Stimulated activated CD8-positive, alpha-beta memory T cell treated with anti-CD3 and anti-CD28 coated beads, Interleukin-15, amount 100 ng/mL, for 4 hours (primary cell): ENCODE measurements at regions not wholly inside any gene's neighbourhood (a gene's known extent, or its start where the extent isn't known, plus 50 kb on each side); places are given as distances from the start of the nearest gene placed in this dataset.
"Not testable (repeated sequence)": the region's sequence is repeated elsewhere in the genome, so short reads cannot be mapped to it uniquely, and the experiment has no call there.

Experiments used
- DNase-seq, 2 donors: peaks; one replicate each; pipeline ENCODE4 v3.0.0-alpha.2; 2020; ENCODE audit warnings: low read depth in 2 of 2

DNA sequence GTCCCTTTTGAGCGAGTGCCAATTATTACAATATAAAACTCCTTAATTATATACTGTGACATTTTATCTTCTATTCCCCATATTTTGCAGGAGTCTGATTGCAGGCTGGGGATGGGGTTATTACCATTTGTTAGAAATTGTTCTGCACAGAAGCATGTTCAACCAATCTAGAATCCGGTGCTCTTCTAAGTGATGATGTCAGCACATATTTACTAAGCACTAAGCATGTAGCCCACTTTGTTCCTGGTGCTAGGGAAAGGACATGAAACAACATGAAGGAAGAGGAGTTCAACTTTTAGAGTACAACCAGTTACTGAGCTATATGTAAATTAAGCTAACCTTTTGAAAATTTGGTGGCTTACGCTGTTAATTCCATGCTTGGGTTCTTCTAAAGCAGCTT lies 52.8 kb upstream of the IL1RAPL2 start:
- DNase-seq = no peak

DNA sequence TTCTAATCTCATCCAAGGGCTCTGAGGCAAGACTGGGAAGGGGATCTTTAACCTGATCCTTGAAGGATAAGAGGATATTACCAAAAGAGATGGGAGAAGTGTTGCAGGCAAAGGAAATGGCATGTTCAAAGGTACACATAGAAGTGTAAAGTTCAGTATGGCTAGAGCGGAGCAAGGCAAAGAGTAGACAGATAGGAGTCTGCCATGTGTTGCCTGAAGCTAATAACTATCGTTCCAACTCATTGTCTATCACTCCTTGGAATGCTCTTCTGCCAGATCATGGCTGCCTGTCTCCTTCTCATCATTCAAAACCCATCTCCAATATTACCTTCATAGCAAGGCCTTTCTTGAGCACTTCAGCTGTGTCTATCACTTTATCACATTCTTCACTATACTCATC lies 55.2 kb upstream of the IL1RAPL2 start:
- no peak for DNase-seq

DNA sequence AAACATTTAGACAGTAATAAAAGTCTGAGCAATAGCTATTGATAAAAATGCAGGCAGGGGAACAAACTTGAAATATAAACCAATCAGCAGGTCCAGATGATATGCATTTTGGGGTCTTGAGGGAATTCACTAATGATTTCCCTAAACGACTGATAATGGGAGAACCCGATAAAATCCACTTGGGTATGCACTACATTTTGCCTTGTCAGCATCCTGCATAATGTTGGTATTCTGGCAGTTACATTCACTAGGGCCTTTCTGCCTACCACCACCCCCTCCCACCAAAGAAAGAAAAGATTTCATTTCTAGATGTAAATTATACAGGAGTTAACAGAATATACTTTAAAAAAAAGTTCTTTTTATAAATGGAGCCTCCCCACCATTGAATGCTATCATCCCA lies 63.5 kb upstream of the IL1RAPL2 start:
- DNase-seq = no peak

- no peak for DNase-seq
Observed at GRCh38 chrX:104488811-104489210, 77.2 kb upstream of the IL1RAPL2 start.

GRCh38 chrX:104486691-104487090 lies 79.3 kb upstream of the IL1RAPL2 start:
- no peak for DNase-seq

DNA sequence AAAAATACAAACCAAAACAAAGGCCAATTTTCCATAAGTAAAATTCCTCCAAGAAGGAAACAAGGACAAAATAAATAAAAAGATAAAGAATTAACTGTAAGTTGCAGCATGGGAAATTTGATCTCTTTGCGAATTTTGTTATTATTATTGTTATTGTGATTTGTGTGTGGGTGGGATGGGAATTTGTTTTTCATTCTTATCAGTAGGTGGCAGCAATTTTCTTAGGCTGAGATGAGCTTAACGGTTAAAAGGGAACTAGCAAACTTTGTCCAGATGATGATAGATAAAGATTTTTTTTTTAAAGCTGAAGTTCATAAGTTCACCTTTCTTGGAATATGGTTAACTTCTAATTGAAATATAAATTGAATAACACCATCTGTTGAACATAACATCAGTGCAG lies 83.2 kb upstream of the IL1RAPL2 start:
- DNase-seq = no peak

DNA sequence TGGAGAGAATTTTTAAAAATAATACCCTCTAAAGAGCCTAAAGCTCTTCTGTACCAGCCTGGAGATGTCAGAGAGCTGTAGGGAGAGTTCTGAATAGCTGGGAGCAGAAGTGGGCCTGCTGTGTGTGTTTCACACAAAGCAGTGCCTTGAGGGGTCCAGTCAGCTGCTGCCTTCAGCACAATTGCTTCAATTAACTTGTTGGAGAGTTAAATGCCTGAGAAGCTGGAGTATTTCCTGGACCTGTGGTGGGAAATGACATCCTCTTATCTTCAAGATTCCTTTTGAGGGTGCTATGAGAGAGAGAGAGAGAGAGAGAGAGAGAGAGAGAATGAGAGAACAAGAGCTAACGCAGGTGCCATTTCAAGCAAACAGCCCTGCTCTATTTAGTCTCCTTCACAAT lies 96.2 kb upstream of the IL1RAPL2 start:
- DNase-seq = no peak

DNA sequence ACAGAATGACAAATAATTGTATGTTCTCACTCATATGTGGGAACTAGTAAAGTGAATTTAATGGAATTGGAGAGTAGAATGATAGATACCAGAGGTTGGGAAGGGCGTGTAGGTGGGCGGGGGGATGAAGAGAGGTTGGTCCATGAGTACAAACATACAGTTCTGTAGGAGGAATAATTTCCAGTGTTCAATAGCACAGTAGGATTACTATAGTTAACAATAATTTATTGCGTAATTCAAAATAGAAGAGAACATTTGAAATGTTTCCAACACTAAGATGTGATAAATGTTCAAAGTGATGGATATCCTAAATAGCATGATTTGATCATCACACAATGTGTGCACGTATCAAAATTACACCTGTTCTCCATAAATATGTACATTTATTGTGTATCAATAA lies 106.2 kb upstream of the IL1RAPL2 start:
- no peak for DNase-seq

DNA sequence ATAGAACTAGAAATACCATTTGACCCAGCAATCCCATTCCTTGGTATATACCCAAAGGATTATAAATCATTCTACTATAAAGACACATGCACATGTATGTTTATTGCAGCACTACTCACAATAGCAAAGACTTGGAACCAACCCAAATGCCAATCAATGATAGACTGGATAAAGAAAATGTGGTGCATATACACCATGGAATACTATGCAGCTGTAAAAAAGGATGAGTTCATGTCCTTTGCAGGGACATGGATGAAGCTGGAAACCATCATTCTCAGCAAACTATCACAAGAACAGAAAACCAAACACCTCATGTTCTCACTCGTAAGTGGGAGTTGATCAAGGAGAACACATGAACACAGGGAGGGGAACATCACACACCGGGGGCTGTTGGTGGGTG lies 108.9 kb upstream of the IL1RAPL2 start:
- not testable (repeated sequence) for DNase-seq

DNA sequence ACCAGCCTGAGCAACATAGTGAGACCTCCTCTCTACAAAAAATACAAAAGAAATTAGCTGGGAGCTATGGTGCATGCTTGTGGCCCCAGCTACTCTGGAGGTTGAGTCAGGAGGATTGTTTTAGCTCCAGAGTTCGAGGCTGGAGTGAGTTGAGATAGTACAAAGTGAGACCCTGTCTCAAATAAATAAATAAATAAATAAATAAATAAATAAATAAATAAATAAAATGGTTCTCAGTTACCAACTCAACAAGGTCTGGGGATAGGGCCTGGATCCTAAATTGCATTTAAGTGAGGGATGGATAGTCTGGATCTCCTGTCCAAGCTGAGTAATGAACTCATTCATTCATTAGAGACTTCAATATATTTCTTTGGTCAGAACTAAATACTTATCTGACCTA lies 115.7 kb upstream of the IL1RAPL2 start:
- no peak for DNase-seq

DNA sequence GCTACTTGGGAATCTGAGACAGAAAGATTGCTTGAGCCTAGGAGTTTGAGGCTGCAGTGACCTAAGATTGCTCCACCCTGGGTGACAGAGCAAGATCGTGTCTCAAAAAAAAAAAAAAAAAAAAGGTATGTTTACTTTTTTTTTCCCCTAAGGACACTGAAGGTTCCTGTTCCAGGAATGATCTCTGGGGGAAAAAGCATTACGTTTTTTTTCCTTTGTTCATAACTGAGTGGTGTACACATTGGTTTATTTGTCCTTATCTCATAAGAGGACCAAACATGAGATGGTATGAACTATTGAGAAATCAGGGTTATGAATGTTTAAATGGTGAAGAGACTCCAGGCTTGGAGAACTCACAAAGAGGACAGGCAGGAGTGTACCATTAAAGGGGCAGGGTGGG lies 120.4 kb upstream of the IL1RAPL2 start:
- no peak for DNase-seq

DNA sequence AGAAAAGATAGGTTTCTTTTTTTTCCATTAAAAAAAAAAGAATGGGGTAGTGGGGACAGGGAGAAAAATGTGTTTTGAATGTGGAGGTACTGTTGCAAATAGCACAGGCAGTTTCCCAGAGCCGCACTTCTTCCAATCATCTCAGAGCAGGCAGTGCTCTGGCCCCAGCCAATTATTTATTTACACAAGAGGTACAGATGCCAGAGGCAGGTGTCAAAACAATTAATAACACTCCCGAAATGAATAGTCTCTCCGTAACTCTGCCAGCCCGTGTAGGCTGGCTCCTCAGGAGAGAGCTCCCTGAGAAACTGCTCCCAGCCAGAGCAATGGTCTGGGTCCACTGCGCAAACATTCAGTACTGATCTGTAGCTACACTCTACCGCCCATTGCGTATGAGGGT lies 130.8 kb upstream of the IL1RAPL2 start:
- DNase-seq = no peak

GRCh38 chrX:104432321-104432720 lies 133.7 kb upstream of the IL1RAPL2 start:
- DNase-seq = no peak

DNA sequence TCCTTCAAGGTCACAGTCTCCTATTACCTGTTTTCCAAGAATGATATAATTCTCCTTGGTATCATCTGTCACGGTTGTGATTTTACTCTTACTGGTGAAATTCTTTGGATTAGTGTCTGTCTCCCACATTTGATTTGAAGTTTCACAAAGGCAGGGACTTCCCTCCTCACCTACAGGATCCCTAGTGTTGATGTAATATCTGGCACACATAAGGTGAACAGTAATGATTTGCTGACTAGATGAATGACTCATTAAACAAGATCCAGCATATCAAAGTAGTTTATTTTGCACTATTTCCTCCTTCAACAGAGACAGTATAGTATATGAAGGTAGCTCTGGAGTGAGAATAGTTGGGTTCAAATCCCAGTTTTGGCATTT lies 135.3 kb upstream of the IL1RAPL2 start:
- DNase-seq = no peak

DNA sequence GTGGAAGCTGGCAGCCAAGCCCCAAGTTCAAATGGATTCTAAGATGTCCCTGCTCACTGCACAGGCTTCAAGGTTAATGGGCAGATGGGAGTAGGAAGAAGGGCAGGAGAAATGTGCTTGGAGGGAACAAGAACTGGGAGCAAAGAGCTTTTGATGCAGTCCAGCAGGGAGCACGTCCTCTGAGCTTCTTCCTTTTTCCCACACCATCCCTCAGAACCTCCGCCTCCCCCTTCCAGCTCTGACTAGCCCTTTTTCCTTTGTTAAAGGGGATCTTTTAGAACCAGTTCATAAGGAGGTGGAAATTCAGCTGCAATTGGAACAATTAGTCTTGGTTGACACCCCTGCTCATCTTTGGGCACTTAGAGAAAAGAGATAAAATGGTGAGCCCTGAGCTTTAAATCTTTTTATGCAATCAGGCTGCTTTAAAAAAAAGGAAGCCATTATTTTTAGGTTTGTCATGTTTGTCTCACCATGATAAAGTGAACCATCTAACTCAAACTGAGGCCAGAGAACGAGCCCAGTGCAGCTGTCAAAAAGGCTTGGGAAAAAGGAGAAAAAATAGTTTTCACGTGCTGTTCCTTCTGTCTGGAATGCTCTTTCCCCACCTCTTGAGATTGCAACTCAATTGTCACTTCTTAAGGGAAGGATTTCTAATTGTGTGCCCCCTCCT lies 135.8 kb upstream of the IL1RAPL2 start:
- no peak for DNase-seq

DNA sequence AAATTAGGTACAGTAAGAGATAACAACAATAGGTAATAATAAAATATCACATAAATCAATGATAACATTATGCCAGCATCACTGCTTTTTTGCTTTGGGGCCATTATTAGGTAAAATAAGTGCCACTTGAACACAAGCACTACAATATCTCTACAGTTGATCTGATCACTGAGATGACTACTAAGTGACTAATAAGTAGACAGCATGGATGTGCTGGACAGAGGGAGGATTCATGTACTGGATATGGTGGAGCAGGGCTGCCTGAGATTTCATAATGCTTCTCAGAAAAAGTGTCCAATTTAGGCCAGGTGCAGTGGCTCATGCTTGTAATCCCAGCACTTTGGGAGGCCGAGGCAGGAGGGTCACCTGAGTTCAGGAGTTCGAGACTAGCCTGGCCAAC lies 137.8 kb upstream of the IL1RAPL2 start:
- no peak for DNase-seq

DNA sequence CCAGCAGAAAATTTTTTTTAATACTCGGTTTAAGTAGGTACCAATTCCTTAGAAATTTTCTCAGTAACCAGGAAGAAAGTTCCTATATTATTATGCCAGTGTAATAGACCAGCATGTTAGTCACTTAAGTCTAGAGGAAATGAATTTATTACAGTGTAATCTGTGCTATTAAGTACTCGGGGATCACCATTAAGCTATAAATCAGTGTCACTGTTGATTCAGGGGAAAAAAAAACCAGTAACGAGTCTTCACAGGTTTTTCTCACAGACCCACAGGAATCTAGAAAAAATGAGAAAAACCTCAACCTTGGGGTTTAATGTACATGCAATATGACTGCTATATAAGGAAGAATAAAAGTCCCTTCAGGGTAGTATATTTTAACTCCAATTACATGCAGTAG lies 138.3 kb upstream of the IL1RAPL2 start:
- DNase-seq = no peak

DNA sequence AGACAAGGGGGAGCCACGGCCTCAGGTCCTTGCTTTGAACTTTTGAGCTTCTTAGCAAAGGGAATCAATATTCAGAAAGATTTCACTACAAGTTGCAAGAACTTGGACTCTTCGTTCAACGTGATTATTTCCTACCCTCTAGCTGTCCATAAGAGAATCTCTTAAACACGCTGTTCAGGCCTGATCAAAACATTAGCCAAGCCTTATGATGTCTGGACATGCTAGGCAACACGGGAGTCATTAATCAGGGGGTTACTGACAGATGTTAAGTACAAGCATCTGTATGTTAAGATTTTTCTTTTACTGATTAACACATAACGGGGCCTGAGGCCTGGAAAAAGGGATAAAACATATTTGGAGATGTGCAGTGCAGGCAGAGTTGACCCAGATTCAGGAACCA lies 138.9 kb upstream of the IL1RAPL2 start:
- DNase-seq = no peak

DNA sequence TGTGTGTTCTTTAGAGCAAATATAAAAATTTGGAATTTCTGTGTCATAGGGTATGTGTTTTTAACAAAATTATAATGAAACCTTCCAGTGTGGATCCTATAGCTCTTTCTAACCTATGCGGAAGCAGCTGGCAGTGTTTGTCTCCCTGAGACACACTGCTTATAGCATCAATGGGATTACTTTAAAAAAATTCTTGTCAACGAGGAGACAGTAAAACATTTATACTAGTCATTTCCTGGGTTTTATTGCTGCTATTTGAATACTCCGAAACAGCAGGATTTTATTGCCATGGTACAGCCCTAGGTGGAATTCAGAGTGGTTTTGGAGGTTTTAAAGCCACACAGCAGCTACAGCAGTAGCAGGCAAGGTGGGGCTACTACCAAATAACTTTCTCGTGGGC lies 145.1 kb upstream of the IL1RAPL2 start:
- DNase-seq = no peak

DNA sequence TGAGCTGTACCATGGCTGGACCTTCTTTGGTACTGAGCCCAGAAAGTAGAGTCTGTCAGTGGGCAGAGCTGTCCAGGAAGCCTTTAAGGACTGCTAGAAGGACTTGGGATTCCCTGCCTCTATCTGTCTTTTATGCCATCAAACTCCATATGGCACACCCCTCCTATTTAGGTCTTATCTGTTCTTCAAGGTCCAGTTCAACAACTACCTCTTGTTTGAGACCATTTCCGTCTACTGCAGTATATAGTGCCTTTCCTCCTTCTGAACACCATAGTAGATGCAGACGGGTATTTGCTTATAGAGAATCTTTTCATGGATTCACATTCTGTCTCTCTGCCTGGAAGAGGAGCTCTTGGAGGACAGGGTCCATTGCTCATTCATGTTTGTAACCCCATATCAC lies 146.1 kb upstream of the IL1RAPL2 start:
- no peak for DNase-seq

DNA sequence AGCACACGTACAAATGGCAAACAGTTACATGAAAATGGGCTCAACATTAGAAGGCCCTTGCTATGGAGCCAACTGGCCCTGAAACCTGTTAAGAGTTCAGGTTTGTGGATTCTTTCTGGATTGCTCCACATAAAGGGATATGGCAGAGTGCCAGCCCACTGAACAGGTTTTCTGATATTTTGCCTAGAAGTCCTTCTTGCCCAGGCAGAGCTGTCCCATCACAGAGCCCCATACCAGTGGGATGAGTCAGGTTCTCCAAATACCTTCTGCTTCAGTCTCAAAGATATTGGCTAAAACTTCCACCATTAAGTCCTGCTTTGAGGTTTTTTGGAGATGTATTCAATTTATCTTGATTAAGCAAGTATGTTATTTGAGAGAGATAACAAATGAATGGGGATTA lies 146.8 kb upstream of the IL1RAPL2 start:
- DNase-seq = no peak

DNA sequence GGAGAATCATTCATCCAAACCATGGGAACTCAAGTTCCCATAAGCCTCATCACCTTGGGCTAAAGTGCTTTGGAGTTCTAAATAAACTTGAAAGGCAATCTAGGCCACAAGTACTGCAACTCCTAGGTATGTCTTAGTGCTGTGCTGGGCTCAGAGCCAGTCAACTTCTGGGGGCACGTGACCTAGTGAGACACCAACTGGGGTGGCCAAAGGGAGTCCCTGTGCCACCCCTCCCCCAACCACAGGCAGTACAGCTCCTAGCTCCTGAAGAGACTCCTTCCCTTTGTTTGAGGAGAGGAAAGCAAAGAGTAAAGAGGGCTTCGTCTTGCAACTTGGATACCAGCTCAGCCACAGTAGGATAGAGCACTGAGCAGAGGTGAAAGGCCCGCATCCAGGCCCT lies 154.2 kb upstream of the IL1RAPL2 start:
- DNase-seq = no peak

- DNase-seq = no peak
Observed at GRCh38 chrX:104400387-104400786, 145.7 kb upstream of the ESX1 start.

DNA sequence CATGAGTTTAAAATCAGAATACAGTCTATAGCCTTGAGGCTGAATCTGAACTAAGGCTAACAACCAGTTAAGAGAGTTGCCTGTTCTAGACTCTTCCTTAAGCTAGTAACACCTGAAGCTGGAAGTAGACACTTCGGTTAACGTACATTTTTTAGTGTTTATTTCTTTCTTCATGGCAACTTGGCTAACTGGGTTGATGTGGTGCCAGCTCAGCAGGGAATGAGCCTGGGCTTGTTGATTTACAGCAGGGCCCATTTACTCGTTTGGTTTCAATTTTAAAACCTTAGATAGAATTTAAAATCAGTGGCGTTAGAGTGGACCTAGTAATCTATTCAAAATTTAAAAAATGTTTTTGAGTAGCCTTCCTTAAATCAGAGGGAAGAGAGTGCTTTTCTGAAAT lies 137.6 kb upstream of the ESX1 start:
- DNase-seq = no peak

GRCh38 chrX:104391906-104392305 lies 137.2 kb upstream of the ESX1 start:
- no peak for DNase-seq
